GM21529 (cell line): ENCODE measurements at regions not wholly inside any gene's neighbourhood (a gene's known extent, or its start where the extent isn't known, plus 50 kb on each side); places are given as distances from the start of the nearest gene placed in this dataset.
A peak's percentile ranks its signal among the peaks of the same experiment; 100 is the strongest.

Experiments
- ATAC-seq: cut with Tn5 transposase; IDR thresholded peaks from one replicate; pipeline ENCODE4 v1.9.1; 2021; ENCODE audit not compliant: unreplicated experiment

DNA sequence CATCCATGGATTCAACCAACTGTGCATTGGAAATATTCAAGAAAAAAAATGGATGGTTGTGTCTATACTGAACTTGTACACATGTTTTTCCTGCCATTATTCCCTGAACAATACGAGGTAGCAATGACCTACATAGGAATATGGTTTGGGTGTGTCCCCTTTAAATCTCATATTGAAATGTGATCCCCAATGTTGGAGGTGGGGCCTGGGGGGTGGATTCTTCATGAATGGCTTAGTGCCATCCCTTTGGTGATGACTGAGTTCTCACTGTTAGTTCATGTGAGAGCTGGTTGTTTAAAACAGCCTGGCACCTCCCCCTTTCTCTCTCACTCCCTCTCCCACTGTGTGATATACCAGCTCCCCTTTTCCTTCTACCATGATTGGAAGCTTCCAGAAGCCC is 139.8 kb upstream of the BACH2 start:
- no peak for ATAC-seq

DNA sequence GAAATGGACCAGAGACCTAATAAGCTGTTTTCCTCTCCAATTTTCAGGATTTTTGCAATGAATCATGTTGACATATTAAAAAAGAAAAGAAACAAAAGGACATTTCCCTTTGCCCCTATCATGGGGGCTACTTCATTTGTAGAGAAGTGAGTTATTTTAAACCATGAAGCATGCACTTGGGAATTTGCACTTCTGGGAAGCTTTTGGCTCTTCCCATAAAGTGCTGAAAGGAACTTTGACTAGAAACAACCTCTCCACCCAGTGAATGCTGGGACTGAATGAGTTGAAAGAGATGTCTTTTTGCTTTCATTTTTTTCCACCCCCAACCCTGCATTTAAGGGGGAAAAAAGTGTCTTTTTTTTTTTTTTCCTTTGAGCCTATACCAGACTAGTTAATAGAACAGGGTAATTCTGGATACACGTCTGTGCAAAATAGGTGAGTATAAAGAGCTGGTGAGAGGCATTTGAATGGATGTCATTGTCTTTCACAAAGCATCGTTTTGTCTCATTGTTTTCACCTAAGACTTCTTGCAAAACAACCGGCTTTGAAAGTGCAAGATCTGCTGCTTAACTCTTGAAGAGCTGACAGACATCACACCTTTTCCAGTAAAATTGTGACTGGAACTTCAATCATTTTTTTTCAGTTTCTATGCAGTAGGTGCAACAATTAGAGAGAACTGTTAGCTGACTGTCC is 138.7 kb upstream of the BACH2 start:
- no peak for ATAC-seq

DNA sequence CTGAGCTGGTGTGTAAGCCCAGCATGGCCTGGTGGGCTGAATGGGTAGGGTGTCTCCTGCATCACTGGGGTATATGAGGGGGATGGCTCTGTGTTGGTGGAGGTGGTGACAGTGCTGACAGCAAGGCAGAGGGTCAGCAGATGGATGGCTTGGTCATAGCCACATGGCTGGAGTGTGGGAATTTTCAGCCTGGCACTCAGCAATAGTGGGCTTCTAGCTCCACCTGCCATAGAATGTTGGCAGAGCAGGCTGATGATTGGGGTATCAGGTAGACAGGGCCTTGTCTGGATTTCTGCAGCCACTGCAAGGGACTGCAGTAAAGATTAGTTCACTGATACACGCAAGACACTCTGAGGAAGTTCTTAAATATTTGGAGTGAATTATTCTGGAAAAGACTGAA is 137.5 kb upstream of the BACH2 start:
- ATAC-seq: no peak

DNA sequence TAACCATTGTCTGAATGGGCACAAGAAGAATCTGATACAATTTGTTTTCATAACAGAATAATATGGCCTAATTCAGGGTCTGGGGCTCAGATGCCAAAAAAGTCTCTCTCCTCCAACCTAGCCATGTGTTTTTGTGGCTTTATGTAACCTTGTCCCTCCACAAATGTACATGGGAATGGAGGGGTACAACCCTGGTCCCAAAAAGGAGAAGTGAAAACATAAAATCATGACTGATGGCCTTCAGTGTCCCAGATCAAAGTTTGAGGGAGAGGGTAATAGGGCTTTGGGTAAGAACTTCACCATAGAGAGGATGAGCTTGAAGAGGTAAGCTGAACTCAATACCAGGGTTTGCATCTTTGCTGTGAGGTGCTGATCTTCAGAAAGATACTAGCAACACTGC is 136.3 kb upstream of the BACH2 start:
- ATAC-seq: no peak

DNA sequence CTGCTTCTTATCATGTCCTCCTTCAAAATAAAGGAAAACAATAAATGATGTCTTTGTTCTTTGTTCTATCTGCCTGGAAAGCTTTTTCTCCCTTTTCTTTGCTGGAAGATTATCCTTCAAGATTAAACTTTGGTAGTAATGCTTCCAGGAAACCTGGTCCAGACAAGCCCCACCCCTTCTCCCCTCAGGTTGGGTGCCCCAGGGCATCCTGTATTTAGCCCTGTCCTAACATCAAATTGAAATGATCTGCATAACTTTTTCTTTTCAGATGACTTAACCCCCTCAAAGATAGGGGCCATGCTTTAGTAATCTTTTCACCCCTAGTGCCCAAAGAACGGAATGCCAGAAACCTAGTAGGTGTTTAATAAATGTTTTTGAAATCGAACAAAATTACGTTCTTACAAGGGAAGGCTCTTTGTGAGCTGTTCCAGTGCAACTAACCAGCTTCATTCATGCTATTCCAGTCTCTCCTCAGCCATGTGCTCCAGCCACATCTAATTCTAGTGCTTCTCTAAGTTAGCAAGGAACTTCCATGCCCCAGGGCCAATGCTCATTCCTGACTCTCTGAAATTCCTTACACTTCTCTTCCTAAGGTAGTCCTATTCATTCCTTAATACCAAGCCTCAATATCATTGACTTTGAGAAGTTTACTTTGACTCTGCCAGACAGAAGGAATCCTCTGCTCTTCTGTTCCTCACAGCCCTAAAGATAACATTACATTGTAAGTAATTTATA is 135.6 kb upstream of the BACH2 start:
- ATAC-seq: no peak

DNA sequence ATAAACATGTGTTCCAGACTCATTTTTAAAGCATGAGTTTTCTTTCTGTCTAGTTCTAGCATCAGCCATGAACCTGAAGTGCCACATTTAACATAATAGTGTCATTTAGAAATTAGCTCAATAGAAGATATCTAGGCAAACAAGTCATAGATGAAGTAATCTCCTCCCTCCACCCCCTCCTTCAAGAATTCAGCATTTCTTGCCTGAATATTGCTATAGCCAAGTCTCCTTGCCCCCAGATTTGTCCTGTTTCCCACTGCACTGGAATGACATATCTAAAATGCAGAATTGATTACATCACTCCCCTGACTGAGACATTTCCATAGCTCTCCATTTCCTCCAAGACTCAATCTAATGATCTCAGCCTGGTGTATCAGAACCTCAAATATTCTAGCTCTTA is 134.9 kb upstream of the BACH2 start:
- ATAC-seq: no peak

DNA sequence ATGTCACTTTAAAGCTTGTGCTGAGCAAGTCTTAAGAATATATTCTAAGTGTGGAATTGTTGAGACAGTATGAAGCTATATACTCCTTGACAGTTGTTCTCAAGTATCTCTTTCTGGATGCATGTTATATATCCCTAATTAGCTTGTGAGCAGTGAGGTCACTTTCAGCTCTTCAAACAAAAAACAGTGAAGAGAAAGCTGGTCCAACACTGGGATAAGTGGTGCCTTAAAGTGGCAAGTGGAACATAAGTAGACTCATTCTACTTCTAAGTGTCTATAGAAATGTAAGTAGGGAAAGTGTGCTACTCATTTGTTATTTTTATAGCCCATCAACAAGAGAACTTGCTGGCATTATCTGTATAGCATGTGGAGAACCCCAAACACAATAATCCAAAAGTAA is 133.1 kb upstream of the BACH2 start:
- no peak for ATAC-seq

DNA sequence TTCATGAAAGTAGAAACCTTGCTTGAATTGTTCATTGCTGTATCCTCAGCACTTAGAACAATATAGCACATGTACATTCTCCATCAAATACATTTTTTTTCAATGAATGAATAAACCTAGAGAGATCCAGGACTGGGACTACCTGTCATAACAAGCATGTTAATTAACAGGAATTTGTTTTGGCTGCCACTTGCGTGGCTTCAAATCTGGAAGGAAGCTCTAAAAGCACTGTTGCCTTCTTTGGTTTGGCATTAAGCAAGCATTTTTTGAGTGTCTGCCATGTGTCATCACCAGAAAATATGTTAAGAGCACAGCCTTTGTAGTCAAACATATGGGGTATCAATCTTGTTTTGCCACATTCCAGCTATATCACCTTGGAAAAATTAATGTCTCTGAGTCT is 131.9 kb upstream of the BACH2 start:
- ATAC-seq: no peak

DNA sequence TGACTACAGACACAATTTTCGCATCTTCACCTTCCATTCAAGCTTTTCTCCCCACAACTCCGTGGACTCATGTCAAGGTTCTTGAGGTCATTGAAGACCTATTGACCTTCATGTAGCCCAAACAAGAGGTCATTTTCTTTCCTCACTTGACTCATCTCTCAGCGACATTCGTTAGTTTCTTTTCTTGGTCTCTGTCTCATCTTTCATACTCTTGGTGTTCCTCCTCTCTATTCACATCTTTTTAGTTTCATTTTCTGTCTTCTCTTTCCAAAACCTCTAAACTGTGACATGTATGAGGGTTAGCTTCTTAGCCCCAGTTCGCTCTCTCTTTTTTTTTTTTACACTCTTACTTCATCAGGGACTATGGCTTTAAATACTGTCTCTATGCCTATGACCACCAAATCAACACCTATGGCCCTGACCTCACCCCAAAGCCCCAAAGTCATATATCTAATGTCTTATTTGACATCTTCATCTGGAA is 128.6 kb upstream of the BACH2 start:
- ATAC-seq: peak; percentile 98

DNA sequence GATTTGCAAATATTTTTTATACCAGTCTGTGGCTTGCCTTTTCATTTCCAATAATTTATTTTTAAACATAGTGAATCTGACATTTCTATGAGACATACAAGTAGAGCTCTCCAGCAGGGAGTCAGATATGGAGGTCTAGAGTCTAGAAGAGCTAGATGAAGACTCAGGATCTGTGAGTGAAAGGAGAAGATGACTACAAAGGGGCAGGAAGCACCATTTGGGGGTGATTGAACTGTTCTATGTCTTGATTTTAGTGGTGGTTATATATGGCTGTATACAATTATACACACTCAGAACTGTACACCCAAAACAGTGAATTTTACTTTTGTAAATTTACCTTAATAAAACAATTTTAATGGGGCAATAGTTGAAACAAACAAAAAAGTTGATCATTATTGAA is 127.9 kb upstream of the BACH2 start:
- no peak for ATAC-seq

DNA sequence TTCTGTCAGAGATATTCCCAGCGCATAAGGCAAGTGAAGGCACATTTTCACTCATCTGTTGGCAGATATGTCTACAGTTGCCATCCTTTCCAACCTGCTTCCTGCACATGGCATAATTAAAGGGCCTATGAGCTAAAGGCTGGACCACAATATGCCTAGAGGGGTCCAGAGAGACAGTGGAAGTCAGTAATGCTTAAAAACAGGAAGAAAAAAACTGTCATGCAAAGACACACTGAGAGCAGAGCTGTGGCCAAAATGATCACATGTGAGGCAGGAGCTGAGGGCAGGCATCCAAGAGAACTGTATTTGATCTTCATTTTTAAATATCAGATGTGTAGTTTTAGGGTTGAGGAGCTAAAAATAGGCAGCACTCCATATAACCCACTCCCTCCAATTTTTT is 125.0 kb upstream of the BACH2 start:
- no peak for ATAC-seq

DNA sequence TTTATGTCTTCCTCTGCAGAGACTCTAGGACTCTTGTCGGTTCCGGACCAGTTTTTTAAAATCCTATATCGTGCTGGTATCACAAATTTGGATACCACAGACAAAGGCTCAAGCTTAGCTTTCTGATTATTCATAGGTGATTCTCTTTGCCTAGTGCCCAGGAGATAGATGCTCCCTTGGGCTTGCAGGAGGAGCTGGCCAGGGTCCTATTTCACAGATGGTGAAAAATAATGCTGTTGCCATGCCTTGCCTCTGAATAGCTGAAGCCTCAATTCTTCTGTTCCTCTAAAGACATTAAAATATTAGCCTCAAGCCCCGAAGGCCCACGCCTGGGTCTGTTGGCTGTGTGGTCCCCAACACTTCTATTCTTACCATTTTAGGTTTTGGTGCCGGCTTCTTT is 123.9 kb upstream of the BACH2 start:
- ATAC-seq: no peak

DNA sequence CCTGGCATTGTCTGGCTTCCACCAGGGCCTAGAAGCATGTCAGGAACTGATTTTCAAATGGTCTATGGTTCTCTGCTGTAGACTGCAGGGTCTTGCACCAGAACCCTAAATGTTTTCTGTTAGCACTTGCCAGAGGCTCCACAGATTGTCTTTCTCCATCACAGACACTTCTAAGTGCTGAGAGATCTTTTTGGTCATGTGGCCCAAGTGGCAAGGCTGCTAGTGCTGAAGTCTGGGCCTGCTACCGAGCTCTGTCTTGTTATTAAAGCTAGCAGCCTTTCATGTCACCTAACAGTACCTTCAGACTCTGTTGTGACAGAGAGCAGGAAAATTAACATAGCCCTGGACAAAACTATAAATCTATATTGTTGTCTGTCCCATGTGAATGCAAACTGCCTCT is 120.7 kb upstream of the BACH2 start:
- ATAC-seq: no peak

DNA sequence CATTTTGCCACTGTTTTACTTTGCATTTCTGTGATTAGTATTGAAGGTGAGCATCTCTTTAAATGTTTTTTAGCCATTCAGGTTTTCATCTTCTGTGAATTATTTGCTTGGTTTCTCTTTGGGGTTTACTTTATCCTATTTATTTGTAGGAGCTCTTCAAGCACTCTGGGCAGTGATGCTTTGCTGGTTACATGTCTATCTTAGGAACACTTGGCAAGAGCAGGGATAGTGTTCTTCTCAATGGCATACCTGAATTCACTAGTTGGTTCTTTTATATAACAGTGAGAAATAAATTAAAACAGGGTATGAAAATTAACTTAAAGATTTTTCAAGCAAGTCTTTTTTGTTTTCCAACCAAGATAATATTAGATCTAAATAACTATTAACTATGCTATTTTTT is 119.7 kb upstream of the BACH2 start:
- no peak for ATAC-seq

DNA sequence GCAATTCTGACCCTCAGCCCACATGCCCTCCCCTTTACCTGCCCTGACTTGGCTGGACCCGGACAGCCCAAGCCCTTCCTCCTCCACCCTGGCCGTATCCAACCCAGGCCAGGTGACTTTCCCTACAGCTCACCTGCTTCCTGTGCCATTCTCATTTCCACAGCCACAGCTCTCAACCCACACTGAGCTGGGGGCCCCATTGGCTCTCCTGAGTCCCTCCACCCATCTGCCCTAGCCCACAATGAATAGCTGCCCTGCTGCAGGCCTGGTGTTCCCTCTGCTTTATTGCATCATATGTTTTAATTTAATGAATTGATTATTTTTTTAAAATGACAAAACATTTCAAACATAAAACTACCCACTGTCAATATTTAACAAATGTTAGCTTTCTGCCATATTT is 118.5 kb upstream of the BACH2 start:
- no peak for ATAC-seq

DNA sequence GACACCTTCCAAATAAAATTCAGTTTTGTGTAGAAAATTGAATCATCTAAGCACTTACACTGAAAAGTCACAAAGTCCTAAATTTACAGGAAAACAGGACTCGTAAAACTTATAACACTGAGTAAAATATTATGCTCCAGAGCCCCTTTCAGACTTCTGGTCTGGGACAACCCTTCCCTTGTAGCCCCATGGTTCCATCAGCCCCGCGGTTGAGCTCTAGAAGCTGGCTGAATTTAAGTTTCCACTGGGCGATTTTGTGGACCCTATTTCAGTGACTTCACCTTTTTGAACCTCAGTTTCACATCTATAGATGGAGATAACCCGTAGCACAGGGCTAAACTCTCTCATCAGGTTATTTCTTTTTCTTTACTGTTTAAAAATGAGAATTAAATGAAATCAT is 117.7 kb upstream of the BACH2 start:
- no peak for ATAC-seq

DNA sequence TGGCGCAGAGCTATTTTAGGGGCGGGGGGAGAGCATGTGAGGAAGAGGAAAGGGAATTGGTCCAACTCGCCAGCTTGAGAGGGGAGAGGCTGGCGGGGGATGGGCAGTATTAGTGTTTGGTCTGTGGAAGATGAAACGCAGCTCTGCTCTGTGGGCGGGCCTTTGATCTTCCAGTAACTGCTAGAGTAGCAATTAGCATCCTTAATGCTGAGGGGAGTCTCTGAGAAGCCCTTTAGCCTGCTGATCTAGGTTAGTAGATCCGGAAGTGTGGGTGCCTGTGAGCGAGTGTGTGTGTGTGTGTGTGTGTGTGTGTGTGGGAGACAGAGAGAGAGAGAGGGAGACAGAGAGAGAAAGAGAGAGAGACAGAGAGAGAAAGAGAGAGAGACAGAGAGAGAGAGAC is 117.2 kb upstream of the BACH2 start:
- ATAC-seq: no peak

DNA sequence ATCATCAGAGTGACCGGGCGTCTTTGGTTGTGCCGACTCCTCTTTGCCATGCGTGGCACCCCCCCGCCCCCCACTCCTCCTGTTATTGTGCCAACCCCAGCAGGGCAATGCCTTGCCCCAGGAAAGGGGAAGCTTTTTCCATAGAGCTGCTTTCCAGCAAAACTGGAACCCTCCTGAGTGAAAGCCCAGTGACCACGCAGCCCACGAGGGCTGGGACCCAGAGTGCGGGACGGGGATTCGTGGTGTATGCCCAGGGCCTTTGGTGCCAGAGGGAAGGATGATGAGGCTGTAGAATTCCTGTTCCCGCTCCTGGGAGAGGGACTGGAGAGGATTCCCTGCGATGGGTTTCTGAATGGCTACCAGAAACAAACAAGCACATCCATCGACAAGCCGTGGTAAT is 116.8 kb upstream of the BACH2 start:
- ATAC-seq: no peak

DNA sequence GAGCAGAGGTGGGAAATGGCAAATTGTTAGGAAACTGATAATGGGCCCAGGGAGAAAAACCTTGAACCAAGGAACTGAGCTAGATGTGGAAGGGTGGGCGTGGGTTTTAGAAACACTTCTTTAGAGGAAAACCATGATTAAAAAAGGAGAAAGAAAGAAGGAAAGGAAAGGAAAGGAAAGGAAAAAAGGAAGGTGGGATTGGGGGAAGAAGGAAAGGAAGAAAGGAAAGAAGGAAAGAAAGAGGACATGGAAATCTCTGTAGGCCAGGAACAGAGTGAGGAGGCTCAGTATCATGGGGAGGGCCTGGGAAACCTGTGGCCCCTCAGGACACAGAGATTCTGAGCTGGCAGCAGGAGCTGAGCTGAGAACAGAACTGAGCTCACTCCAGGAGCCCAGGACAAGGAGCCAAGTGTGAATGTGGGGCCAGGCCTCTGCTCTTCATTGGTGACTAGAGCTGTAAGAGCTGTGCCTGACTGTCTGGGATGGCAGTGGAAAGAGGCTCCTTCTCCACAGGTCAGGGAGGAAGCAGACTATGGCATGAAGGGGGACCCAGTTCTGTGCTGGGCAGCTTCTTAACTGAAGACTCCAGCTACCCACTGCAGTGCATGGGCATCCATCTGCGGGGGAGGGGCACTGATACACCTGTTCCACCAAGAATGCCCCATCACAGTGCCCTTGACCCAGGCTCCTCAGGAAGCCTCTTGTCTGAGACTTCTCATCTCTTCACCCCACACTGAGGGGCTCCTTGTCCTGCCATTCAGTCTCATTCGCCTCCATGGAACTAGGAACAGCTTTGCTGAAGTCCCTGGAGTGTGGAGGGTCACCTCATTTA is 116.1 kb upstream of the BACH2 start:
- ATAC-seq: no peak

DNA sequence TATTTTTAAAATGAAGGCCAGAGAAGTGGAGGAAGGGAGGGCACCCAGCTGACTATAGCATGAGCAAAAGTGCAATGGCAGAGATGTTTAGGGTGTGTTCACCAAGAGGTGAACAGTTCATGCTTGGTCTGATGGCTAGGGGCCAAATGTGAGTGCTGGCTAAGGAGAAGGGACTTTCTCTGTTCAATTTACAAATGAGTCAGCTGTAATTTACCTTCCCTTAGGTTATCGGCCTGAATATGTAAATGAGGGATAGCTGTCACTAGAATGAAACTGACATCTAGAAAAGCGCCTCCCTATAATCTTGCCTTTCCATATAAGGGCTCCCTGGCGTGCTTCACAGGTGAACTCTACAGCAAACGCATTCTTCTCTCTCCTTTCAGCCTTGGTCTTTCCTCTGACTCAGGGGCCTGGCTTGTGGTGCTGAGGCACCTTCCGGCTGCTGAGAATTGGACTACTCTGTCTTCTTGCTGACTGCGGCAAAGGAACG is 114.7 kb upstream of the BACH2 start:
- peak; percentile 94 for ATAC-seq

DNA sequence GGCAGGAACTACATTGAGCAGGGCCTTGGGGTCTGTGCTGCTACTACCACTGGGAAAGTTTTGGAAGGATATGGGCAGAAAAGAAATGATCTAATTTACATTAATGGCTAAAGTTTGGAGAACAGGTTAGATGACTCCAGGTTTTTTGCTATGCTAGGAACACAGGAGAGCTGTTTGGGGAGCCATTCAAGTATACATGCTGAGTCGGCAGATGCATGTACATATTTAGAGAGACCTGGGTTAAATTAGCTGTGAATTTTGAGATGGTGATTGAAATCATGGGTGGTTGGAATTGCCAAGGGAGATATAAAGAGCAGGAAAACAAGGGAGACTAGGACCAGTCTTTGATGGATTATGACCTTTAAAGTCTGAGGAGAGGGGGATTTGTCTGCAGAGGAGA is 113.1 kb upstream of the BACH2 start:
- no peak for ATAC-seq

DNA sequence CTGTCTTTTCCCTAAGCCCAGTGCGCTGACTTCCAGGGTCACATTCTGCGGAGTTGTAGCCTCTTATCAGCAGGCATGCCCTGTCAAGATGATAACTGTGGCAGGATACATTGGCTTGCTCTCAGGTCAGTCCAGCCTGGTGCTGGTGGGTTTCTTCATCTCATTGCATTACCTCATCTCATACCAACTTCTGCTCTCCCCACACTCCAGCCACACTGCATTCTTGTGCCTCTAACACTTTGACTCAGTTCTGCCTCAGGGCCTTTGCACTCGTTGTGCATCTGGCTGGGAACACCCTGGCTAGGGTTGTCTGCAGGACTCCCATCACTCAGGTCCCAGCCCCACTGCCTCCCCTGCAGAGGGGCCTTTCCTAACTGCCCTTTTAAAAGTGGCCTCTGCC is 110.3 kb upstream of the BACH2 start:
- ATAC-seq: no peak
